Right atrium auricular region (tissue), 2 donors: ENCODE measurements at regions not wholly inside any gene's neighbourhood (a gene's known extent, or its start where the extent isn't known, plus 50 kb on each side); places are given as distances from the start of the nearest gene placed in this dataset.

Experiments
- DNase-seq: peaks from one replicate; pipeline ENCODE4 v3.0.0-alpha.2; 2019; ENCODE audit warnings: low spot score
- H3K27ac ChIP-seq, 2 donors: fragments of 200-600 bp; sonication (generic); 1 replicate in 1 of 2; 2 replicates in 1 of 2; pipeline ENCODE4 v1.5.1; 2016 to 2019
- H3K27me3 ChIP-seq, 2 donors: fragments of 200-600 bp; sonication (generic); one replicate each; pipeline versions ENCODE4 v1.5.1 to v1.6.0; 2017 to 2019
- H3K36me3 ChIP-seq: fragments of 200-600 bp; sonication (generic); one replicate; pipeline ENCODE4 v1.5.1; 2016
- H3K4me1 ChIP-seq, 2 donors: fragments of 200-600 bp; sonication (generic); one replicate each; pipeline versions ENCODE4 v1.5.1 to v1.6.0; 2017 to 2019
- H3K4me3 ChIP-seq, 2 donors: fragments of 200-600 bp; sonication (generic); 1 replicate in 1 of 2; 2 replicates in 1 of 2; pipeline ENCODE4 v1.5.1; 2017 to 2019; ENCODE audit warnings: mild to moderate bottlenecking in 1 of 2, moderate library complexity in 1 of 2
- H3K9me3 ChIP-seq, 2 donors: fragments of 200-600 bp; sonication (generic); one replicate each; pipeline ENCODE4 v1.5.1; 2019
- CTCF ChIP-seq, 2 donors: fragments of 200-600 bp; sonication (generic); IDR thresholded peaks; one replicate each; pipeline ENCODE4 v1.5.1; 2019; ENCODE audit warnings: antibody characterized with exemption in 2 of 2

DNA sequence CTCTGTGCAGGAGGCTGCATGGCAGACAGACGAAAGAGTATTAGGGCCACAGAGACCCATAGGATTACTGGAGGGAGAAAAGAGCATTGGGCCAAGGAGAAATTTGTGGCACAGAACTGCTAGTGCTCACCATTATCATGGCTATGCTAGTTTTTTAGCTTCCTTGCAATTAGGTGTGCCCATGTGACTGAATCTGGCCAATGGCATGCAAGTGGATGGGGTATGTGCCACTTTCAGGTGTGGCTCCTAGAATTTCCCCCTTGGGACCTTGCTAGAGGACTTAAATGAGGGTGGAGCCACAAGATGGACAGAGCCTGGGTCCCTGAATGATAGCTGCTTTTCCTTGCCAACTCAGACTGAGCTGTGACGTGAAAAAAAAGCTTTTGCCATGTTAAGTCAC is 73.9 kb upstream of the TENM4 start:
- DNase-seq = no peak
- Histone ChIP-seq H3K36me3 (no peaks in the 10 kb centered on the region), H3K4me3 (no peak overlapping the region), H3K4me1 (no peaks in the 10 kb centered on the region), H3K27ac (no peak overlapping the region), H3K9me3 (no peaks in the 10 kb centered on the region), H3K27me3 (no peaks in the 10 kb centered on the region)
- no peak for TF ChIP-seq CTCF (IDR thresholded peaks at IDR 0.05)

GRCh38 chr11:79514290-79514689 is 73.5 kb upstream of the TENM4 start:
- TF ChIP-seq CTCF (IDR thresholded peaks at IDR 0.05) = no peak
- no peaks in the 10 kb centered on the region for H3K27me3 ChIP-seq
- H3K9me3 ChIP-seq = no peaks in the 10 kb centered on the region
- H3K36me3 ChIP-seq = no peaks in the 10 kb centered on the region
- no peak for DNase-seq
- H3K27ac ChIP-seq = no peak overlapping the region
- no peaks in the 10 kb centered on the region for H3K4me1 ChIP-seq
- H3K4me3 ChIP-seq = no peak overlapping the region

DNA sequence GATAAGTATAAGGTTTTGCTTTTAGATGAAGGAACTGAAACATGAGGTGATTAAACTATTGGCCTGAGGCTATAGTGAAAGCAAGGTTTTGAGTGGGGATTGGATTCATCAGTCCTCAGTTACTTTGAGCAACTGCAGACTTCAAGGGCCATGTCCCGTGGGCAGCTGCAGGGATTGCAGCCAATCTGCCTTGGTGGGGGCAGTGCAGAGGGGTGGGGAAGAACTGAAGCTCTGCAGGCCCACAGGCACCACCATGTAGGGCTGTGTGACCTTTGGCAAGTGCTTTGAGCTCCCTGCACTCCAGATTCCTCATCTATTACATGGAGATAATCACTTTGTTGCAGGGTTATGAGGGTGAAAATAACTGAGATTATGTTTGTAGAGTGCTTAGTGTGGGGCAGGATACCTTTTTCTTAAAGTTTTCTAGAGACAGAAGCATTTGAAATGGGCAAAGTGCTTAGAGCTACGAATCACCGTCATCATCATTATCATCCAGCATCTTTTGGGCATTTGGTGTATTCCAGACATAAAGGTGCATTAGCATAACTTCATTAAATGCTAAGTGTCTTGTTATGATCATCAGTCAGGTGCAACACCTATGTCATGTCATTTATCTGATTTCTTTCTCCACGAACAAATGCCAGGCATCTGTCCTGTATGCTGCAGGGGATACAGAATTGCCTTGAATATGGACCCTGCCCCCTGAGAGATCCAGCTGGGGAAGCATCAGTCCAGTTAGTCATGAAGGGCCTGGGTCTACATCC is 72.1 kb upstream of the TENM4 start:
- Histone ChIP-seq H3K27ac (no peak overlapping the region), H3K36me3 (no peaks in the 10 kb centered on the region), H3K27me3 (no peaks in the 10 kb centered on the region), H3K4me3 (no peak overlapping the region), H3K4me1 (no peaks in the 10 kb centered on the region), H3K9me3 (no peaks in the 10 kb centered on the region)
- DNase-seq = no peak
- TF ChIP-seq CTCF (IDR thresholded peaks at IDR 0.05) = no peak

- H3K36me3 ChIP-seq = no peaks in the 10 kb centered on the region
- TF ChIP-seq CTCF (IDR thresholded peaks at IDR 0.05) = no peak
- no peak overlapping the region for H3K4me3 ChIP-seq
- no peaks in the 10 kb centered on the region for H3K4me1 ChIP-seq
- no peak for DNase-seq
- H3K27me3 ChIP-seq = no peaks in the 10 kb centered on the region
- H3K27ac ChIP-seq = no peak overlapping the region
- H3K9me3 ChIP-seq = no peaks in the 10 kb centered on the region
Measured at GRCh38 chr11:79510960-79511359, 70.1 kb upstream of the TENM4 start.

GRCh38 chr11:79508461-79508860 is 67.6 kb upstream of the TENM4 start:
- Histone ChIP-seq H3K9me3 (no peaks in the 10 kb centered on the region), H3K4me3 (no peak overlapping the region)
- no peak for TF ChIP-seq CTCF (IDR thresholded peaks at IDR 0.05)

DNA sequence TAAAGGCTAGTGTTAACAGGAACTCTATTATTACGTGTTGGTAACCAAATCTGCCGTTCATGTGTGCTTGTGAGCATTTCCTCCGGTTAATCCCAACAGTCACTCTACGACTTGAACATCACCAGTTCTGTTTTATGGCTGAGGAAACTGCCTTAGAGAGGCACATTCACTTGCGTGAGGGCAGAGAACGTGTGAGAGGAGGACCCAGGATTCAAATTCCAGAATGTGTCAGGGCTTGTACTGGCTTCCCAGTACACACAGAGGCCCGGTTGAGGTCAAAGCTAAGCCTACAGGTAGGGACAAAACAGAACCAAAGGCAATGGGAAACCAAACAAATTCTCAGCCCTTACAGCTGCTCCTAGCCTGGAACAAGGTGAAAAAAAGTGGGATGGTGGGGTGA is 66.9 kb upstream of the TENM4 start:
- no peak for TF ChIP-seq CTCF (IDR thresholded peaks at IDR 0.05)
- Histone ChIP-seq H3K4me3 (no peak overlapping the region), H3K27me3 (no peaks in the 10 kb centered on the region), H3K27ac (no peak overlapping the region), H3K36me3 (no peaks in the 10 kb centered on the region), H3K4me1 (peaks cover 0 to 11% of the 10 kb centered on the region in 2 donors), H3K9me3 (no peaks in the 10 kb centered on the region)
- DNase-seq = no peak

More at GRCh38 chr11:79508461-79508860, 67.6 kb upstream of the TENM4 start:
- H3K4me1 ChIP-seq = peaks cover 0 to 3% of the 10 kb centered on the region in 2 donors
- no peaks in the 10 kb centered on the region for H3K36me3 ChIP-seq
- H3K27ac ChIP-seq = no peak overlapping the region
- no peaks in the 10 kb centered on the region for H3K27me3 ChIP-seq
- no peak for DNase-seq
